ENCODE measurements at regions not wholly inside any gene's neighbourhood (a gene's known extent, or its start where the extent isn't known, plus 50 kb on each side); places are given as distances from the start of the nearest gene placed in this dataset.
A peak's percentile ranks its signal among the peaks of the same experiment; 100 is the strongest.

DNA sequence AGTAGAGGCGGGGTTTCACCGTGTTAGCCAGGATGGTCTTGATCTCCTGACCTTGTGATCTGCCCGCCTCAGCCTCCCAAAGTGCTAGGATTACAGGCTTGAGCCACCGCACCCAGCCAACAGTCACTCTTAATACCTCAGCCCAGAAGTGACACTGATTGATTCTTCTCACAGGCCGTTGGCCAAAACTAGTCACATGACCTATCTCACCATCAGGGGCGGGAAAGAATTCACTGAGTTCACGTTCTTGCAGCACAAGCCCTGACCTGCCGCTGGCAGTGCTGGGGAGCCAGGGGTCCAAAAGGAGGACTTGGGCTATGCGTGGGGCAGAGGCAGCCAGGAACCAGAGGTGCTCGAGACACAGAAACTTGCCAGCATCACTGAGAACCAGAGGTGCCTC lies 55.0 kb upstream of the CPLX2 start:
- peak; percentile 21 for DNase-seq
- WGBS, 5 donors: 60 to 65% (median 63%) methylated on average over 10 of the region's 10 CpGs
- no peak for TF ChIP-seq POLR2A (IDR thresholded peaks at IDR 0.05)
- TF ChIP-seq, protein P1, sequence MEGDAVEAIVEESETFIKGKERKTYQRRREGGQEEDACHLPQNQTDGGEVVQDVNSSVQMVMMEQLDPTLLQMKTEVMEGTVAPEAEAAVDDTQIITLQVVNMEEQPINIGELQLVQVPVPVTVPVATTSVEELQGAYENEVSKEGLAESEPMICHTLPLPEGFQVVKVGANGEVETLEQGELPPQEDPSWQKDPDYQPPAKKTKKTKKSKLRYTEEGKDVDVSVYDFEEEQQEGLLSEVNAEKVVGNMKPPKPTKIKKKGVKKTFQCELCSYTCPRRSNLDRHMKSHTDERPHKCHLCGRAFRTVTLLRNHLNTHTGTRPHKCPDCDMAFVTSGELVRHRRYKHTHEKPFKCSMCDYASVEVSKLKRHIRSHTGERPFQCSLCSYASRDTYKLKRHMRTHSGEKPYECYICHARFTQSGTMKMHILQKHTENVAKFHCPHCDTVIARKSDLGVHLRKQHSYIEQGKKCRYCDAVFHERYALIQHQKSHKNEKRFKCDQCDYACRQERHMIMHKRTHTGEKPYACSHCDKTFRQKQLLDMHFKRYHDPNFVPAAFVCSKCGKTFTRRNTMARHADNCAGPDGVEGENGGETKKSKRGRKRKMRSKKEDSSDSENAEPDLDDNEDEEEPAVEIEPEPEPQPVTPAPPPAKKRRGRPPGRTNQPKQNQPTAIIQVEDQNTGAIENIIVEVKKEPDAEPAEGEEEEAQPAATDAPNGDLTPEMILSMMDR (IDR thresholded peaks at IDR 0.05 in 8 of 11, conservative IDR thresholded peaks at IDR 0.05 in 3 of 11): no peak
- TF ChIP-seq POLR2AphosphoS5 (IDR thresholded peaks at IDR 0.05): no peak
- Histone ChIP-seq H3K36me3 (no peaks in the 10 kb centered on the region), H3K4me1 (no peaks in the 10 kb centered on the region), H3K4me3 (no peak overlapping the region), H3K27me3 (replicated peaks in 1 of 7) (peaks cover 0 to 56% (median 0%) of the 10 kb centered on the region in 7 donors), H3K27ac (no peak overlapping the region), H3K9me3 (no peaks in the 10 kb centered on the region)
- intact Hi-C loops (cut with DNase I; ENCODE audit: low total_unique reads): no loop called here

DNA sequence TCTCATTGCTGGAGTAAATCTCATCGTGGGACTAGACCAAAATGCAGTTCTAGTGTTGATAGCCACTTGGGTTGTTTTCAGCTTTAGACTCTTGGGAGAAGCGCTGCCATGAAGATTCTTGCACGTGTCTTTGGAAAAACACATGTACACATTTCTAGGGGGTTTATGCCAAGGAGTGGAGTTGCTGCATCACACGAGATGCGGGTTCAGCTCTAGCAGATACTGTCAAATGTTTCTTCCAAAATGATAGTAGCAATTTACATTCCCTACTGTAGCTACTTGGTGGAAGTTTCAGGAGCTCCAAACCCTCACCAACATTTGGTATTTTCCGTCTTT lies 52.3 kb upstream of the CPLX2 start:
- Histone ChIP-seq H3K9me3 (no peaks in the 10 kb centered on the region), H3K4me3 (no peak overlapping the region), H3K36me3 (no peaks in the 10 kb centered on the region), H3K27ac (no peak overlapping the region), H3K4me1 (no peaks in the 10 kb centered on the region), H3K27me3 (replicated peaks in 1 of 7) (peaks cover 0 to 67% (median 0%) of the 10 kb centered on the region in 7 donors)
- TF ChIP-seq POLR2A (IDR thresholded peaks at IDR 0.05) (no peak), POLR2AphosphoS5 (IDR thresholded peaks at IDR 0.05) (no peak)
- TF ChIP-seq, protein P1 (IDR thresholded peaks at IDR 0.05 in 8 of 11, conservative IDR thresholded peaks at IDR 0.05 in 3 of 11): no peak
- WGBS, 5 donors: 81 to 90% (median 88%) methylated on average over 6 of the region's 6 CpGs
- intact Hi-C loops (cut with DNase I; ENCODE audit: low total_unique reads): no loop called here
- DNase-seq: peak; percentile 1

DNA sequence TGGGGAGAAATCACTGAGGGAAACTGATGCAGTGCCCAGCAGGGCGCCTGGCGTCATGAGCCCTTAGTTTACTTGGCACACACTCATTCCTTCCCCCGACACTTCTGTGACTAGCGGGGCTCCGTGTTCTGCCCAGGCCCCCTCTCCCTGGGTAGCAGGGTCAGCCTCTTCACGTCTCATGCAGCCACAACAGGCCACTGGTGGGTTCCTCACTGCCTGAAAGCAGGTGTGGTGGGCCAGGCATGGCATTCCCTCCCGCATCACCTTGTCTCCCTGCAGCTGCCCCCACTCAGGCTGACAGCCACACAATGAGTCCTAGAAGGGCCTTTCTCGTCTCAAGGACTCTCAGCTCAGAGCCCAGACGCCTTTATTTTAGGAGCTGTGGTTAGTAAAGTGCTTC lies 51.1 kb upstream of the CPLX2 start:
- TF ChIP-seq POLR2AphosphoS5 (IDR thresholded peaks at IDR 0.05) (no peak), POLR2A (IDR thresholded peaks at IDR 0.05) (no peak)
- TF ChIP-seq, protein P1 (IDR thresholded peaks at IDR 0.05 in 8 of 11, conservative IDR thresholded peaks at IDR 0.05 in 3 of 11): no peak

More for the DNA sequence above, 51.1 kb upstream of the CPLX2 start:
- no peak overlapping the region for H3K27ac ChIP-seq
- no peak for DNase-seq
- intact Hi-C loops (cut with DNase I; ENCODE audit: low total_unique reads): no loop called here
- no peaks in the 10 kb centered on the region for H3K4me1 ChIP-seq
- 61 to 77% (median 71%) methylated on average over 9 of the region's 9 CpGs for WGBS, 5 donors
- H3K4me3 ChIP-seq: no peak overlapping the region
- no peaks in the 10 kb centered on the region for H3K9me3 ChIP-seq
- no peaks in the 10 kb centered on the region for H3K36me3 ChIP-seq
- peaks cover 0 to 62% (median 0%) of the 10 kb centered on the region in 7 donors for H3K27me3 ChIP-seq (replicated peaks in 1 of 7)
